Spleen (tissue), 11 donors: ENCODE measurements at regions not wholly inside any gene's neighbourhood (a gene's known extent, or its start where the extent isn't known, plus 50 kb on each side); places are given as distances from the start of the nearest gene placed in this dataset.

Experiments used
- DNase-seq: peaks from one replicate; pipeline ENCODE4 v3.0.0-alpha.2; 2020
- H3K27ac ChIP-seq, 8 donors: fragments of 200-600 bp; sonication (generic) in 7 of 8; 1 replicate in 4 of 8; 2 replicates in 4 of 8; pipeline versions ENCODE4 v1.5.0 to v1.8.0; 2016 to 2021; ENCODE audit warnings: inconsistent platforms in 4 of 8, mild to moderate bottlenecking in 4 of 8, moderate library complexity in 1 of 8
- H3K27me3 ChIP-seq, 7 donors: fragments of 200-600 bp; sonication (generic) in 6 of 7; replicated peaks in 1 of 7; 1 replicate in 4 of 7; 2 replicates in 3 of 7; pipeline versions ENCODE4 v1.5.0 to v1.8.0; 2016 to 2021; ENCODE audit warnings: inconsistent platforms in 3 of 7, mild to moderate bottlenecking in 1 of 7
- H3K36me3 ChIP-seq, 6 donors: fragments of 200-600 bp; sonication (generic) in 5 of 6; 1 replicate in 4 of 6; 2 replicates in 2 of 6; pipeline versions ENCODE4 v1.5.0 to v1.8.0; 2016 to 2021; ENCODE audit warnings: inconsistent platforms in 2 of 6
- H3K4me1 ChIP-seq, 6 donors: fragments of 200-600 bp; sonication (generic) in 5 of 6; 1 replicate in 3 of 6; 2 replicates in 3 of 6; pipeline versions ENCODE4 v1.5.0 to v1.8.0; 2016 to 2021; ENCODE audit warnings: inconsistent platforms in 3 of 6
- H3K4me3 ChIP-seq, 8 donors: fragments of 200-600 bp; sonication (generic) in 7 of 8; 1 replicate in 4 of 8; 2 replicates in 4 of 8; pipeline versions ENCODE4 v1.5.0 to v1.8.0; 2016 to 2021; ENCODE audit warnings: inconsistent platforms in 4 of 8, mild to moderate bottlenecking in 4 of 8, moderate library complexity in 2 of 8
- H3K9me3 ChIP-seq, 8 donors: fragments of 200-600 bp; sonication (generic) in 7 of 8; 1 replicate in 4 of 8; 2 replicates in 4 of 8; pipeline versions ENCODE4 v1.5.0 to v1.8.0; 2016 to 2021; ENCODE audit warnings: inconsistent platforms in 4 of 8
- CTCF ChIP-seq, 11 experiments: fragments of 200-600 bp in 7 of 11; fragments of 450-650 bp in 4 of 11; sonication (generic) in 4 of 11; IDR thresholded peaks in 8 of 11; conservative IDR thresholded peaks in 3 of 11; 1 replicate in 7 of 11; 2 replicates in 4 of 11; pipeline versions ENCODE4 v1.4.0 to v1.8.0; 2016 to 2021; ENCODE audit warnings: antibody characterized with exemption in 11 of 11, inconsistent platforms in 4 of 11, mild to moderate bottlenecking in 1 of 11
- POLR2A ChIP-seq, 3 donors: fragments of 450-650 bp; IDR thresholded peaks; one replicate each; pipeline ENCODE4 v1.5.1; 2017; ENCODE audit warnings: antibody characterized with exemption in 3 of 3, mild to moderate bottlenecking in 1 of 3
- POLR2AphosphoS5 ChIP-seq, 3 donors: sonication (generic); formaldehyde crosslinking; IDR thresholded peaks; one replicate each; pipeline ENCODE4 v1.5.1; 2017; ENCODE audit warnings: antibody characterized with exemption in 3 of 3
- WGBS, 5 donors: extraction: QIAGEN DNeasy Blood & Tissue Kit in 3 of 5; methylation state at CpG; one replicate each; pipeline versions ENCODE4 v1.1.5 to v1.1.7; 2013 to 2018; 5-methylcytosine and 5-hydroxymethylcytosine counted together
- intact Hi-C: fragments of 100-400 bp; cut with DNase I; formaldehyde crosslinking; loops from one replicate; pipeline ENCODE4 v1.15.0; 2023; ENCODE audit warnings: low total_unique reads
- donor health status: healthy with polysubstance abuse.
- donor health status: DM: no; HTN: no; CAD: no; lungs with moderate emphysema.
- donor health status: DM: no; HTN: no; CAD: no.
- donor health status: Bipolar disorder and iron deficiency.
- donor health status: healthy.
- donor health status: DM: no; HTN: no; CAD: no.
- donor health status: DM: yes; HTN: yes; CAD: no.

GRCh38 chr4:34649716-34650115 lies 1594.6 kb downstream of the ARAP2 start:
- H3K4me1 ChIP-seq = no peaks in the 10 kb centered on the region
- intact Hi-C loops = no loop called here
- peaks cover 0 to 7% (median 0%) of the 10 kb centered on the region in 8 donors for H3K9me3 ChIP-seq
- H3K27ac ChIP-seq = no peak overlapping the region
- no peaks in the 10 kb centered on the region for H3K36me3 ChIP-seq
- TF ChIP-seq CTCF (IDR thresholded peaks at IDR 0.05 in 8 of 11, conservative IDR thresholded peaks at IDR 0.05 in 3 of 11) = no peak
- TF ChIP-seq POLR2A (IDR thresholded peaks at IDR 0.05) = no peak
- TF ChIP-seq POLR2AphosphoS5 (IDR thresholded peaks at IDR 0.05) = no peak
- H3K4me3 ChIP-seq = no peak overlapping the region
- H3K27me3 ChIP-seq = no peaks in the 10 kb centered on the region
- no peak for DNase-seq

GRCh38 chr4:34664051-34664450 lies 1580.3 kb downstream of the ARAP2 start:
- H3K27ac ChIP-seq = no peak overlapping the region
- no peaks in the 10 kb centered on the region for H3K36me3 ChIP-seq
- H3K4me1 ChIP-seq = no peaks in the 10 kb centered on the region
- TF ChIP-seq POLR2A (IDR thresholded peaks at IDR 0.05) (no peak), CTCF (IDR thresholded peaks at IDR 0.05 in 8 of 11, conservative IDR thresholded peaks at IDR 0.05 in 3 of 11) (no peak), POLR2AphosphoS5 (IDR thresholded peaks at IDR 0.05) (no peak)
- no peaks in the 10 kb centered on the region for H3K27me3 ChIP-seq
- no peak overlapping the region for H3K4me3 ChIP-seq
- peaks cover 0 to 16% (median 0%) of the 10 kb centered on the region in 8 donors for H3K9me3 ChIP-seq
- intact Hi-C loops = no loop called here
- 80 to 93% (median 90%) methylated on average over 5 of the region's 5 CpGs for WGBS, 5 donors
- no peak for DNase-seq

DNA sequence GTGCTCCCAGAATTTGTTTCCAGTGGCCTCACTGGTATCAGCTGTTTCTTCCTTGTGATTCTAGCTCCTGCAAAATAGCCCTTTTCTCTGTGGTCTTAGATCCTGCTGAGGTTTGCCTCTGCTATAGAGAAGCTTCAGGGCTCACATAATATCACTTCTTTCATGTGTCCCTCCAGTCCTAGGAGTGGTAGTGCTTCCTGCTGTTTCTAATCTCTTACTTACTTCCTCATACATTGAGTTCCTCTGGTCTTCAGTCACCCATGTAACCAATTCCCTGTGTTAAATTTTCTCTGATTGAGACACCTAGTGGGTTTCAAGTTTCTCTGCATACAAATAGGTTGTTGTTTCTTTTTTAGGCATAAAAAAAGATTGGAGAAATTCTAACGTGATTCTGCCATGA lies 1567.9 kb downstream of the ARAP2 start:
- TF ChIP-seq CTCF (IDR thresholded peaks at IDR 0.05 in 8 of 11, conservative IDR thresholded peaks at IDR 0.05 in 3 of 11) = no peak
- 20 to 39% (median 28%) methylated on average over 1 of the region's 1 CpG for WGBS, 5 donors
- Histone ChIP-seq H3K4me3 (no peak overlapping the region), H3K36me3 (no peaks in the 10 kb centered on the region), H3K4me1 (no peaks in the 10 kb centered on the region), H3K27me3 (no peaks in the 10 kb centered on the region), H3K27ac (no peak overlapping the region), H3K9me3 (no peaks in the 10 kb centered on the region)
- DNase-seq = no peak
- intact Hi-C loops = no loop called here

DNA sequence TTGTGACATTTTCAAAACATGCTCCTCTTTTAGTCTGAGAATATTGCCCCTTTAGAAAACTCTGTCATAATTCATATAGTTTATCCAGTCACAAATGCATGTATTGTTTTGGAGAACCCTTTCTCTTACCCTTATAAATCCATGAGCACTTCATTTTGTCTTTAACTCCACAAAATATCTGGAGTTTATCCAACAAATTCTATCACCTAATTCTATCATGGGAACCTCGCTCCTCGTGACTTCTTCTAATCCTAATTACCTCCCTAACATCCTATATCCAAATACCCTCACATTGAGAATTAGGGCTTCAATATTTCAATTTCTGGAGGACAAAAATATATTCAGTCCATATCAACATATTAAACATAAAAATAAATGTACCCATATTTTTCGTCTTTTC lies 1565.9 kb downstream of the ARAP2 start:
- no peak for DNase-seq
- Histone ChIP-seq H3K4me3 (no peak overlapping the region), H3K4me1 (no peaks in the 10 kb centered on the region), H3K36me3 (no peaks in the 10 kb centered on the region), H3K27me3 (no peaks in the 10 kb centered on the region), H3K9me3 (no peaks in the 10 kb centered on the region), H3K27ac (no peak overlapping the region)
- intact Hi-C loops = no loop called here
- TF ChIP-seq POLR2A (IDR thresholded peaks at IDR 0.05) (no peak), POLR2AphosphoS5 (IDR thresholded peaks at IDR 0.05) (no peak), CTCF (IDR thresholded peaks at IDR 0.05 in 8 of 11, conservative IDR thresholded peaks at IDR 0.05 in 3 of 11) (no peak)
- WGBS, 5 donors = 69 to 89% (median 78%) methylated on average over 3 of the region's 3 CpGs
